CD14-positive monocyte (primary cell): ENCODE measurements at regions not wholly inside any gene's neighbourhood (a gene's known extent, or its start where the extent isn't known, plus 50 kb on each side); places are given as distances from the start of the nearest gene placed in this dataset.

Experiments used
- DNase-seq, 3 donors: peaks; one replicate each; pipeline ENCODE4 v3.0.0-alpha.2; 2011 to 2022
- H2AFZ ChIP-seq: 2 replicates; pipeline ENCODE4 v1.6.0; 2012; ENCODE audit warnings: mild to moderate bottlenecking, low read depth, low read length, inconsistent platforms; ENCODE audit not compliant: insufficient read depth, poor library complexity, severe bottlenecking
- H3K27ac ChIP-seq, 2 donors: 1 replicate in 1 of 2; 2 replicates in 1 of 2; pipeline ENCODE4 v1.5.1; 2012 to 2013; ENCODE audit warnings: low read length in 2 of 2, control low read depth in 1 of 2, inconsistent platforms in 1 of 2, low read depth in 1 of 2, mild to moderate bottlenecking in 1 of 2
- H3K27me3 ChIP-seq, 2 donors: one replicate each; pipeline versions ENCODE4 v1.6.0 to v1.6.1; 2011 to 2013; ENCODE audit warnings: low read length in 2 of 2; ENCODE audit not compliant: control insufficient read depth in 2 of 2, insufficient read depth in 2 of 2
- H3K36me3 ChIP-seq, 2 donors: replicated peaks in 1 of 2; 1 replicate in 1 of 2; 2 replicates in 1 of 2; pipeline versions ENCODE4 v1.5.1 to v1.6.1; 2012 to 2013; ENCODE audit warnings: low read length in 2 of 2, control low read depth in 1 of 2, inconsistent platforms in 1 of 2, mild to moderate bottlenecking in 1 of 2; ENCODE audit not compliant: insufficient read depth in 2 of 2, control insufficient read depth in 1 of 2
- H3K4me1 ChIP-seq, 2 donors: 1 replicate in 1 of 2; 2 replicates in 1 of 2; pipeline versions ENCODE4 v1.5.1 to v1.6.1; 2012 to 2013; ENCODE audit warnings: low read length in 2 of 2, control low read depth in 1 of 2, inconsistent platforms in 1 of 2, mild to moderate bottlenecking in 1 of 2, moderate library complexity in 1 of 2; ENCODE audit not compliant: insufficient read depth in 2 of 2, control insufficient read depth in 1 of 2
- H3K4me2 ChIP-seq: replicated peaks from 2 replicates; pipeline ENCODE3; 2012; ENCODE audit warnings: low read length, moderate library complexity, mild to moderate bottlenecking; ENCODE audit not compliant: poor library complexity, severe bottlenecking; ENCODE audit errors: extremely low read depth
- H3K4me3 ChIP-seq, 3 experiments: fragments of 200-600 bp in 1 of 3; sonication (generic) in 1 of 3; replicated peaks in 1 of 3; 1 replicate in 2 of 3; 2 replicates in 1 of 3; pipeline ENCODE4 v1.5.1; 2011 to 2013; ENCODE audit warnings: low read length in 3 of 3, mild to moderate bottlenecking in 3 of 3, control low read depth in 2 of 3, low read depth in 2 of 3, inconsistent platforms in 1 of 3, moderate library complexity in 1 of 3
- H3K79me2 ChIP-seq: 2 replicates; pipeline ENCODE4 v1.6.0; 2012; ENCODE audit warnings: mild to moderate bottlenecking, control low read depth, inconsistent platforms, low read length, moderate library complexity; ENCODE audit not compliant: insufficient read depth
- H3K9ac ChIP-seq: 2 replicates; pipeline ENCODE4 v1.6.0; 2017; ENCODE audit warnings: low read length, mild to moderate bottlenecking; ENCODE audit not compliant: insufficient read depth, poor library complexity, severe bottlenecking
- H3K9me3 ChIP-seq, 2 donors: replicated peaks in 1 of 2; 1 replicate in 1 of 2; 2 replicates in 1 of 2; pipeline versions ENCODE4 v1.5.1 to v1.6.1; 2012 to 2013; ENCODE audit warnings: low read length in 2 of 2, control low read depth in 1 of 2; ENCODE audit not compliant: control insufficient read depth in 1 of 2, insufficient read depth in 1 of 2
- H4K20me1 ChIP-seq: 2 replicates; pipeline ENCODE4 v1.6.0; 2012; ENCODE audit warnings: mild to moderate bottlenecking, low read length, control low read depth, moderate library complexity; ENCODE audit not compliant: insufficient read depth
- H3K27ac Mint-ChIP-seq, 7 donors: one replicate each; pipeline ENCODE4 v1.8.0; 2020; ENCODE audit warnings: mild to moderate bottlenecking in 7 of 7, mixed read lengths in 7 of 7, moderate library complexity in 6 of 7, inconsistent platforms in 2 of 7
- H3K27me3 Mint-ChIP-seq, 3 donors: one replicate each; pipeline ENCODE4 v1.8.0; 2021 to 2022; ENCODE audit warnings: low read depth in 3 of 3, mild to moderate bottlenecking in 3 of 3, mixed read lengths in 3 of 3, moderate library complexity in 3 of 3, inconsistent platforms in 1 of 3
- H3K36me3 Mint-ChIP-seq, 2 donors: one replicate each; pipeline ENCODE4 v1.8.0; 2020; ENCODE audit warnings: mixed read lengths in 2 of 2, inconsistent platforms in 1 of 2, mild to moderate bottlenecking in 1 of 2
- H3K4me1 Mint-ChIP-seq: one replicate; pipeline ENCODE4 v1.8.0; 2020; ENCODE audit warnings: mild to moderate bottlenecking, mixed read lengths
- H3K4me3 Mint-ChIP-seq, 2 donors: one replicate each; pipeline ENCODE4 v1.8.0; 2020; ENCODE audit warnings: mild to moderate bottlenecking in 2 of 2, mixed read lengths in 2 of 2, moderate library complexity in 1 of 2
- H3K9me3 Mint-ChIP-seq, 7 donors: one replicate each; pipeline ENCODE4 v1.8.0; 2020 to 2022; ENCODE audit warnings: mixed read lengths in 7 of 7, mild to moderate bottlenecking in 6 of 7, moderate library complexity in 6 of 7, inconsistent platforms in 2 of 7
- WGBS: methylation state at CpG from one replicate; pipeline ENCODE4 v1.1.5; 2013; ENCODE audit warnings: missing lambda C conversion rate; ENCODE audit not compliant: insufficient coverage; 5-methylcytosine and 5-hydroxymethylcytosine counted together
- intact Hi-C, 2 donors: fragments of 100-400 bp; cut with micrococcal nuclease; formaldehyde crosslinking; loops; one replicate each; pipeline versions ENCODE4 v1.15.0 to v1.15.1; 2023
- TF ChIP-seq, protein P1 (sequence below): fragments of 200-600 bp; IDR thresholded peaks from one replicate; pipeline ENCODE4 v1.8.0; 2022; ENCODE audit warnings: antibody characterized with exemption, mild to moderate bottlenecking

DNA sequence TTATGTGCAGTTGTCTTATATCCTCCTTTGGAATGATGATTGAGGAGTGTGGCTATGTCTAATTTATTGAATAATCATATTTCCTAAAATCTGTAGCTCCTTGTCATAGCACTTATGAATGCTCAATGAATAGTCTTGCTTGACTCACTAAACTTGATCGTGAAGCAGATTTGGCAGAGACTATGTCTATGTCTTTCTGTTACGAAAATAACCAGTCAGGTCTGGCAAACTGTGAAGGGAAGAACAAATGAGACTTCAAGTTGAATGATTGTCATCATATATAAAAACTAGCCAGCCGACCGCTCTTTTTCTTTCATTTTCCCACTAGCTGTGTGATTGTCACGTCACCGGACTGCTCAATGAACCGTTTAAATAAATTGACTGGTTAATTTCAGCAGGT, 1303.9 kb upstream of the GJE1 start:
- H2AFZ ChIP-seq: no peak overlapping the region
- intact Hi-C loops: no loop called here
- no peaks in the 10 kb centered on the region for H3K4me1 ChIP-seq
- no peak overlapping the region for H3K4me3 ChIP-seq
- 100% methylated on average over 1 of the region's 7 CpGs for WGBS
- no peak overlapping the region for H3K9ac ChIP-seq
- Mint-ChIP-seq H3K36me3 (no peaks in the 10 kb centered on the region), H3K4me1 (no peaks in the 10 kb centered on the region), H3K27ac (no peak overlapping the region), H3K9me3 (peaks cover 0 to 11% (median 4%) of the 10 kb centered on the region in 7 donors), H3K27me3 (peaks cover 0 to 2% (median 0%) of the 10 kb centered on the region in 3 donors), H3K4me3 (no peak overlapping the region)
- no peak overlapping the region for H3K4me2 ChIP-seq
- H3K9me3 ChIP-seq: peaks cover 0 to 6% of the 10 kb centered on the region in 2 donors
- TF ChIP-seq, protein P1, sequence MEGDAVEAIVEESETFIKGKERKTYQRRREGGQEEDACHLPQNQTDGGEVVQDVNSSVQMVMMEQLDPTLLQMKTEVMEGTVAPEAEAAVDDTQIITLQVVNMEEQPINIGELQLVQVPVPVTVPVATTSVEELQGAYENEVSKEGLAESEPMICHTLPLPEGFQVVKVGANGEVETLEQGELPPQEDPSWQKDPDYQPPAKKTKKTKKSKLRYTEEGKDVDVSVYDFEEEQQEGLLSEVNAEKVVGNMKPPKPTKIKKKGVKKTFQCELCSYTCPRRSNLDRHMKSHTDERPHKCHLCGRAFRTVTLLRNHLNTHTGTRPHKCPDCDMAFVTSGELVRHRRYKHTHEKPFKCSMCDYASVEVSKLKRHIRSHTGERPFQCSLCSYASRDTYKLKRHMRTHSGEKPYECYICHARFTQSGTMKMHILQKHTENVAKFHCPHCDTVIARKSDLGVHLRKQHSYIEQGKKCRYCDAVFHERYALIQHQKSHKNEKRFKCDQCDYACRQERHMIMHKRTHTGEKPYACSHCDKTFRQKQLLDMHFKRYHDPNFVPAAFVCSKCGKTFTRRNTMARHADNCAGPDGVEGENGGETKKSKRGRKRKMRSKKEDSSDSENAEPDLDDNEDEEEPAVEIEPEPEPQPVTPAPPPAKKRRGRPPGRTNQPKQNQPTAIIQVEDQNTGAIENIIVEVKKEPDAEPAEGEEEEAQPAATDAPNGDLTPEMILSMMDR: no peak
- no peaks in the 10 kb centered on the region for H3K27me3 ChIP-seq
- no peak for DNase-seq
- H3K79me2 ChIP-seq: no peaks in the 10 kb centered on the region
- H3K27ac ChIP-seq: no peak overlapping the region
- H4K20me1 ChIP-seq: no peaks in the 10 kb centered on the region
- no peaks in the 10 kb centered on the region for H3K36me3 ChIP-seq

DNA sequence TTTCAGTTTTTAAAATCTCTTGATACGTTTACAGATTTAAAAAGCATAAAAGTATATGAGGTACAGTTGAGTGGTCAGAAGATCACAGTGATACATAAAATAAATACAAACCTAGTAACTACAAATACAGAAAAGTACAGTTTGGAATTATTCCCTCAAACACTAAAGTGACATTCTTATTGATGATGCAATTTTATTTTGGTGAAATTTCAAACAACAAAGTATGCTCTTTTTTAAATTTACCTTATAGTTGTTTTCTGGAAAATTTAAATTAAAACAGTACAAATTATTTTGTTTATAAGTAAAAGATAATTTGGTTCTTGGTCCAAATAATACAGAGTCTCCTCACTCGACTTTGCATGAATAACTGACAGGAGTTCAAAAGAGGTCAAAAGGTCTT, 1305.1 kb upstream of the GJE1 start:
- intact Hi-C loops: no loop called here
- Histone ChIP-seq H3K9me3 (peaks cover 0 to 10% of the 10 kb centered on the region in 2 donors), H3K9ac (no peak overlapping the region), H4K20me1 (no peaks in the 10 kb centered on the region), H2AFZ (no peak overlapping the region), H3K4me1 (no peaks in the 10 kb centered on the region), H3K27ac (no peak overlapping the region), H3K27me3 (no peaks in the 10 kb centered on the region), H3K79me2 (no peaks in the 10 kb centered on the region), H3K4me3 (no peak overlapping the region), H3K4me2 (no peak overlapping the region), H3K36me3 (no peaks in the 10 kb centered on the region)
- peaks cover 0 to 2% (median 0%) of the 10 kb centered on the region in 3 donors for H3K27me3 Mint-ChIP-seq
- no peak overlapping the region for H3K27ac Mint-ChIP-seq
- TF ChIP-seq, protein P1: no peak
- peaks cover 0 to 13% (median 4%) of the 10 kb centered on the region in 7 donors for H3K9me3 Mint-ChIP-seq
- H3K4me1 Mint-ChIP-seq: no peaks in the 10 kb centered on the region
- H3K4me3 Mint-ChIP-seq: no peak overlapping the region
- WGBS: 100% methylated on average over 1 of the region's 2 CpGs
- H3K36me3 Mint-ChIP-seq: no peaks in the 10 kb centered on the region
- DNase-seq: no peak
